ENCODE measurements at regions not wholly inside any gene's neighbourhood (a gene's known extent, or its start where the extent isn't known, plus 50 kb on each side); places are given as distances from the start of the nearest gene placed in this dataset.

GRCh38 chr10:44627591-44628354 lies 242.9 kb upstream of the CXCL12 start:
- no peak for DNase-seq

- DNase-seq: no peak
Observed at GRCh38 chr10:44628921-44629320, 244.0 kb upstream of the CXCL12 start.

GRCh38 chr10:44635176-44635575 lies 250.3 kb upstream of the CXCL12 start:
- no peak for DNase-seq

GRCh38 chr10:44636625-44637024 lies 251.7 kb upstream of the CXCL12 start:
- DNase-seq: no peak

- no peak for DNase-seq
Observed at GRCh38 chr10:44640429-44640828, 255.5 kb upstream of the CXCL12 start.

- DNase-seq: no peak
Observed at GRCh38 chr10:44647473-44647872, 262.6 kb upstream of the CXCL12 start.

GRCh38 chr10:44647877-44648542 lies 263.1 kb upstream of the CXCL12 start:
- no peak for DNase-seq

- DNase-seq: no peak
Observed at GRCh38 chr10:44650691-44651661, 260.2 kb upstream of the TMEM72 start.

GRCh38 chr10:44651834-44652233 lies 259.3 kb upstream of the TMEM72 start:
- DNase-seq: no peak

- DNase-seq: no peak
Observed at GRCh38 chr10:44659320-44659719, 251.8 kb upstream of the TMEM72 start.

- DNase-seq: no peak
Observed at GRCh38 chr10:44660271-44660670, 250.9 kb upstream of the TMEM72 start.

- DNase-seq: no peak
Observed at GRCh38 chr10:44662051-44662450, 249.1 kb upstream of the TMEM72 start.

GRCh38 chr10:44668336-44668735 lies 242.8 kb upstream of the TMEM72 start:
- DNase-seq: no peak

- DNase-seq: no peak
Observed at GRCh38 chr10:44671319-44671718, 239.8 kb upstream of the TMEM72 start.

GRCh38 chr10:44673245-44673983 lies 237.7 kb upstream of the TMEM72 start:
- no peak for DNase-seq

- no peak for DNase-seq
Observed at GRCh38 chr10:44674536-44675386, 236.4 kb upstream of the TMEM72 start.

- DNase-seq: no peak
Observed at GRCh38 chr10:44675387-44675874, 235.7 kb upstream of the TMEM72 start.

GRCh38 chr10:44680764-44681163 lies 230.4 kb upstream of the TMEM72 start:
- no peak for DNase-seq

- no peak for DNase-seq
Observed at GRCh38 chr10:44682507-44682906, 228.6 kb upstream of the TMEM72 start.

- DNase-seq: no peak
Observed at GRCh38 chr10:44684661-44685060, 226.5 kb upstream of the TMEM72 start.

GRCh38 chr10:44685220-44685619 lies 225.9 kb upstream of the TMEM72 start:
- DNase-seq: no peak

GRCh38 chr10:44685747-44686146 lies 225.4 kb upstream of the TMEM72 start:
- no peak for DNase-seq

All from NCI-H1105 treated with DMSO at 0.1 percent for 48 hours (cell line).